Thyroid gland (tissue), 4 donors: ENCODE measurements at regions not wholly inside any gene's neighbourhood (a gene's known extent, or its start where the extent isn't known, plus 50 kb on each side); places are given as distances from the start of the nearest gene placed in this dataset.

Experiments used
- DNase-seq, 2 donors: peaks; one replicate each; pipeline ENCODE4 v3.0.0-alpha.2; 2019
- H3K27ac ChIP-seq, 3 donors: fragments of 200-600 bp; sonication (generic); 1 replicate in 2 of 3; 2 replicates in 1 of 3; pipeline ENCODE4 v1.5.1; 2016 to 2019; ENCODE audit warnings: mild to moderate bottlenecking in 1 of 3, moderate library complexity in 1 of 3
- H3K27me3 ChIP-seq: fragments of 200-600 bp; sonication (generic); one replicate; pipeline ENCODE4 v1.5.1; 2019
- H3K36me3 ChIP-seq, 2 donors: fragments of 200-600 bp; sonication (generic); one replicate each; pipeline ENCODE4 v1.5.1; 2016 to 2019
- H3K4me1 ChIP-seq, 2 donors: fragments of 200-600 bp; sonication (generic); one replicate each; pipeline ENCODE4 v1.5.1; 2017 to 2019
- H3K4me3 ChIP-seq, 3 donors: fragments of 200-600 bp; sonication (generic); replicated peaks in 1 of 3; 1 replicate in 2 of 3; 2 replicates in 1 of 3; pipeline ENCODE4 v1.5.1; 2016; ENCODE audit warnings: mild to moderate bottlenecking in 1 of 3
- H3K9me3 ChIP-seq: fragments of 200-600 bp; sonication (generic); one replicate; pipeline ENCODE4 v1.5.1; 2017
- POLR2A ChIP-seq, 2 donors: fragments of 450-650 bp; IDR thresholded peaks; one replicate each; pipeline ENCODE4 v1.6.1; 2017; ENCODE audit warnings: antibody characterized with exemption in 2 of 2, mild to moderate bottlenecking in 2 of 2, moderate library complexity in 1 of 2
- WGBS, 2 donors: methylation state at CpG; one replicate each; pipeline ENCODE4 v1.1.5; 2017; 5-methylcytosine and 5-hydroxymethylcytosine counted together
- intact Hi-C: fragments of 100-400 bp; cut with DNase I; formaldehyde crosslinking; loops from one replicate; pipeline ENCODE4 v1.15.1; 2023
- TF ChIP-seq, protein P1 (sequence below), 6 experiments: fragments of 200-600 bp in 3 of 6; fragments of 450-650 bp in 3 of 6; sonication (generic) in 3 of 6; IDR thresholded peaks; one replicate each; pipeline ENCODE4 v1.5.1; 2016 to 2019; ENCODE audit warnings: antibody characterized with exemption in 6 of 6, mild to moderate bottlenecking in 2 of 6, inconsistent platforms in 1 of 6, moderate library complexity in 1 of 6

DNA sequence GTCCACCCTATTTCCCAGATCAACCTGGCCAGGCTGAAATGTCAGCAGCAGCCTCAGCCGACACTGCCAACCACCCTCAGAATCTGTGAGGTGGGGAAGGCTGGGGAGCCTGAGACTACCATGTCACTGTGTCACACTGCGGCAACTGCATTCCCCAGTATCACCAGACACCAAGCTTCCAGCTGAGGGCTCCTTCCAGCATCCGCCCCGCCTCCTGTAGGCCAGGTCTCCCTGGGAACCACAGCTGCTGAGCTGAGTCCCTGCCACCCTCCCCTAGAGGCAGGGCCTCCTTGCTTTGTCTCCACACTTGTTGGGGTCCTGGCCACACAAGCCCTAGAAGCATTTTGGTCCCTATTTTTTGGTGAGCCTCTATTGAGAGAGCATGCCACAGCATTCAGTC lies 115.7 kb downstream of the UNC5CL start:
- no peak for DNase-seq
- no peak for TF ChIP-seq POLR2A (IDR thresholded peaks at IDR 0.05)
- TF ChIP-seq, protein P1, sequence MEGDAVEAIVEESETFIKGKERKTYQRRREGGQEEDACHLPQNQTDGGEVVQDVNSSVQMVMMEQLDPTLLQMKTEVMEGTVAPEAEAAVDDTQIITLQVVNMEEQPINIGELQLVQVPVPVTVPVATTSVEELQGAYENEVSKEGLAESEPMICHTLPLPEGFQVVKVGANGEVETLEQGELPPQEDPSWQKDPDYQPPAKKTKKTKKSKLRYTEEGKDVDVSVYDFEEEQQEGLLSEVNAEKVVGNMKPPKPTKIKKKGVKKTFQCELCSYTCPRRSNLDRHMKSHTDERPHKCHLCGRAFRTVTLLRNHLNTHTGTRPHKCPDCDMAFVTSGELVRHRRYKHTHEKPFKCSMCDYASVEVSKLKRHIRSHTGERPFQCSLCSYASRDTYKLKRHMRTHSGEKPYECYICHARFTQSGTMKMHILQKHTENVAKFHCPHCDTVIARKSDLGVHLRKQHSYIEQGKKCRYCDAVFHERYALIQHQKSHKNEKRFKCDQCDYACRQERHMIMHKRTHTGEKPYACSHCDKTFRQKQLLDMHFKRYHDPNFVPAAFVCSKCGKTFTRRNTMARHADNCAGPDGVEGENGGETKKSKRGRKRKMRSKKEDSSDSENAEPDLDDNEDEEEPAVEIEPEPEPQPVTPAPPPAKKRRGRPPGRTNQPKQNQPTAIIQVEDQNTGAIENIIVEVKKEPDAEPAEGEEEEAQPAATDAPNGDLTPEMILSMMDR (IDR thresholded peaks at IDR 0.05) = no peak
- intact Hi-C loops = no loop called here
- 93 to 96% methylated on average over 3 of the region's 4 CpGs for WGBS, 2 donors
- no peaks in the 10 kb centered on the region for H3K36me3 ChIP-seq
- H3K27me3 ChIP-seq = no peaks in the 10 kb centered on the region
- no peak overlapping the region for H3K4me3 ChIP-seq
- H3K9me3 ChIP-seq = no peaks in the 10 kb centered on the region
- H3K27ac ChIP-seq = no peak overlapping the region
- H3K4me1 ChIP-seq = peaks cover 0 to 4% of the 10 kb centered on the region in 2 donors

DNA sequence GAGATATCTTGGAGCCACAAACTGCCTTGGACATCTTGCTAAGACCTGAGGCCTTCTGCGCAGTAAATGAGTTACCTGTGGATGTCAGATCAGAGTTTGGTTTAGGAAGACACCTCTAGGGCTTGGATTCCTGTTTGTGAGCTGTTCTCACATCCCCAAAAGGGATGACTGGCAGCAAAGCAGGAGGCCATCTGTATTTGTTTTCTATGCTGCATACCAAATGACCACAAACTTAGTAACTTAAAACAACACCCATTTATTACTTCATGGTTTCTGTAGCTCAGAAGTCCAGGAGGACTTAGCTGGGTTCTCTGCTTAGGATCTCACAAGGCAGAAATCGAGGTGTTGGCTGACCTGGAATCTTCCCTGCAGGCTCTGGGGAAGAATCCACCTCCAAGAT lies 116.7 kb downstream of the UNC5CL start:
- no peak for TF ChIP-seq POLR2A (IDR thresholded peaks at IDR 0.05)
- TF ChIP-seq, protein P1 (IDR thresholded peaks at IDR 0.05) = no peak
- no peak for DNase-seq
- Histone ChIP-seq H3K27ac (no peak overlapping the region), H3K9me3 (no peaks in the 10 kb centered on the region), H3K4me1 (peaks cover 0 to 4% of the 10 kb centered on the region in 2 donors), H3K4me3 (no peak overlapping the region), H3K27me3 (no peaks in the 10 kb centered on the region), H3K36me3 (no peaks in the 10 kb centered on the region)
- 84 to 91% methylated on average over 2 of the region's 2 CpGs for WGBS, 2 donors
- intact Hi-C loops = no loop called here

DNA sequence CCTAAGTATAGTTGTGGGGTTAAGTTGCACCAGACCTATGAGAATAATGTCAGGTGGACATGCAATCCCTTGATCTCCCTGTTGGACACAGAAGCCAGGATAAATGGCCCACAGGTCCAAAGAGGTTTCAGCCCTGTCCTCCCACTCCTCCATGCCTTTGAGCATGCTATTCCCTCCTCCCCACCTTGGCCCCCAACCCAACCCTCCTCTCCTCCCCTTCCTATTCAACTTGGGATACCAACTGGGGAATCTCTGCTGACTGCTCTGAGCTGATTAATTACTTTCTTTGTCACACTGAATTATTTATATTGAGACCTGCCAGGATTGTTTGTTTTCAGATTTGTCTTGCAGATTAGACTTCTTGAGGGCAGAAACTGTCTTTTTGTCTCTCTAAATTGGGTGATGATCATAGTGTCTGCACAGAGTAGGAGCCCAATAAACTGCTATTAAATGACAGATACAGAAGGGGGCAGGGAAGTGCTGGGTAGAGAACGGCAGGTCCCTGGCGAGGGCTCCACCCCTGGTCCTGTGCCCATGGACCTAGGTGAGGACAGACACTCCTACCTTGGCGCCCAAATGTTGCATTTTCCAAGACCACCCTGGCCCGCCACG lies 120.9 kb downstream of the UNC5CL start:
- intact Hi-C loops = no loop called here
- Histone ChIP-seq H3K9me3 (no peaks in the 10 kb centered on the region), H3K4me3 (no peak overlapping the region), H3K27me3 (no peaks in the 10 kb centered on the region), H3K27ac (no peak overlapping the region), H3K4me1 (peaks cover 0 to 4% of the 10 kb centered on the region in 2 donors), H3K36me3 (no peaks in the 10 kb centered on the region)
- no peak for DNase-seq
- no peak for TF ChIP-seq POLR2A (IDR thresholded peaks at IDR 0.05)
- TF ChIP-seq, protein P1 (IDR thresholded peaks at IDR 0.05) = no peak
- 77 to 89% methylated on average over 5 of the region's 5 CpGs for WGBS, 2 donors

DNA sequence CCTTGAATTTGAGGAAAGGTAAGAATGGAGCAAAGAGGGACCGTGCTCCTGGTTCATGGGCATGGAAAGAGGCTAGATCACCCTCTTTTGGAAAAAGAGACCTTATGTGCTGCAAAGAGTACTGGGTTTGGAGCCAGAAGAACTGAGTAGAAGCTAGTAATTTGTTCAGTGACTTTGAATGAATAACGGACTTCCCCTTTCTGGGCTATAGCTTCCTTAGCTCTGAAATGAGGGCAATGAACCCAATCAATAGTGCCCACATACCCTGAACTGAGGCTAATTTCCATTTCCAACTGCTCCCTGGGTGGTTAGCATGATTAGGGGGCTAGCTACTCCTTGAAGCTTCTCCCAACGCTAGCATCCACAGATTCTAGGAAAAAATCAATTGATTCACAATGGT lies 121.4 kb downstream of the UNC5CL start:
- Histone ChIP-seq H3K9me3 (no peaks in the 10 kb centered on the region), H3K27ac (no peak overlapping the region), H3K4me3 (no peak overlapping the region), H3K36me3 (no peaks in the 10 kb centered on the region), H3K4me1 (peaks cover 0 to 4% of the 10 kb centered on the region in 2 donors), H3K27me3 (no peaks in the 10 kb centered on the region)
- WGBS, 2 donors = 90 to 95% methylated on average over 3 of the region's 3 CpGs
- no peak for TF ChIP-seq POLR2A (IDR thresholded peaks at IDR 0.05)
- TF ChIP-seq, protein P1 (IDR thresholded peaks at IDR 0.05) = no peak
- intact Hi-C loops = no loop called here
- DNase-seq = no peak

DNA sequence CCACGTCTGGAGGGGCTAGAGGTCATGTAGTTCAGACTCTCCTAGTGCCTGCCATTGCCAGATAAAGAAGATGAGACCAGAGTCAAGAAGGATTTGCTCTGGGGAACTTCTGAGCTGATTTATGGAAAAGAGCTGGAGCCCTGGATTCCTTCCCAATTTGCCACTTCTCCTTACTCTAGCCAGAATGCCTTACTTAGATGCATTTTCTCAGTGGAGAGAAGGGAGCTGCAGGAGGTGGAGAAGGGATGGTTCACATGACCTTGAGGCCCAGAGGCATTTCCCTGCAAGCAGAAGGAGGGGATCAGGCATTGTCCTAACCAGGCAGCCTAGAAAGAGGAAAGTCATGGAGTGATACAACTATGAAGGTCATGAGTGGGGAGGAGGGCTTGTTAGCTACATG lies 122.2 kb downstream of the UNC5CL start:
- no peak overlapping the region for H3K27ac ChIP-seq
- no peaks in the 10 kb centered on the region for H3K36me3 ChIP-seq
- no peak for TF ChIP-seq POLR2A (IDR thresholded peaks at IDR 0.05)
- TF ChIP-seq, protein P1 (IDR thresholded peaks at IDR 0.05) = no peak
- WGBS, 2 donors = 76 to 80% methylated on average over 1 of the region's 1 CpG
- H3K4me3 ChIP-seq = no peak overlapping the region
- H3K4me1 ChIP-seq = peaks cover 3 to 8% of the 10 kb centered on the region in 2 donors
- no peaks in the 10 kb centered on the region for H3K9me3 ChIP-seq
- no peaks in the 10 kb centered on the region for H3K27me3 ChIP-seq
- intact Hi-C loops = no loop called here
- DNase-seq = no peak
